Spleen (tissue), 7 donors: ENCODE measurements at regions not wholly inside any gene's neighbourhood (a gene's known extent, or its start where the extent isn't known, plus 50 kb on each side); places are given as distances from the start of the nearest gene placed in this dataset.

Source experiments
- CTCF ChIP-seq, 11 experiments: fragments of 200-600 bp in 7 of 11; fragments of 450-650 bp in 4 of 11; sonication (generic) in 4 of 11; IDR thresholded peaks in 8 of 11; conservative IDR thresholded peaks in 3 of 11; 1 replicate in 7 of 11; 2 replicates in 4 of 11; pipeline versions ENCODE4 v1.4.0 to v1.8.0; 2016 to 2021; ENCODE audit warnings: antibody characterized with exemption in 11 of 11, inconsistent platforms in 4 of 11, mild to moderate bottlenecking in 1 of 11
- POLR2A ChIP-seq, 3 donors: fragments of 450-650 bp; IDR thresholded peaks; one replicate each; pipeline ENCODE4 v1.5.1; 2017; ENCODE audit warnings: antibody characterized with exemption in 3 of 3, mild to moderate bottlenecking in 1 of 3
- donor health status: DM: no; HTN: no; CAD: no; lungs with moderate emphysema.
- donor health status: DM: no; HTN: no; CAD: no.
- donor health status: DM: no; HTN: no; CAD: no.

- TF ChIP-seq CTCF (IDR thresholded peaks at IDR 0.05 in 8 of 11, conservative IDR thresholded peaks at IDR 0.05 in 3 of 11) = no peak
- no peak for TF ChIP-seq POLR2A (IDR thresholded peaks at IDR 0.05)
Measured at GRCh38 chr2:64267699-64268098, 123.5 kb upstream of the PELI1 start.
